ENCODE measurements at regions not wholly inside any gene's neighbourhood (a gene's known extent, or its start where the extent isn't known, plus 50 kb on each side); places are given as distances from the start of the nearest gene placed in this dataset.

DNA sequence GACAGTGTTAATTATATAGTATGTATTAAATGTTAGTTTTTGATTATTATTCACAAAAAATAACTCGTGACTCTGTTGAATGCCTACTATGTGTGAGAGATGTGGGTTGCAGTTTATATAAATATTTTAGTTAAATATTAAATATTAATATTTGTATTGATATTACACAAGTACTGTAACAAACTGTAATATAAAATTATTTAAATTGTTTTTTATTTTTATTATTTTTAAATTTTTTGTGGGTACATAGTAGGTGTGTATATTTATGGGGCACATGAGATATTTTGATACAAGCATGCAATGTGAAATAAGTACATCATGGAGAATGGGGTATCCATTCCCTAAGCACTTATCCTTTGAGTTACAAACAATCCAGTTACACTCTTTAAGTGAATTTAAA lies 196.1 kb upstream of the ZNF717 start:
- Histone ChIP-seq H3K36me3 (ENCODE audit: control insufficient read depth in 2 of 2, insufficient read depth in 1 of 2, low read length in 2 of 2) (no peaks in the 10 kb centered on the region), H3K9me3 (ENCODE audit: control insufficient read depth, insufficient read depth, low read depth, low read length) (no peaks in the 10 kb centered on the region), H3K4me3 (ENCODE audit: low read depth, low read length) (no peak overlapping the region), H3K4me1 (ENCODE audit: control insufficient read depth, insufficient read depth, low read length) (no peaks in the 10 kb centered on the region), H3K27ac (ENCODE audit: extremely low read depth, low read depth, low read length) (no peak overlapping the region)
- CTCF ChIA-PET: no interaction called here
- POLR2A ChIA-PET: no interaction called here
- TF ChIP-seq, protein P1, sequence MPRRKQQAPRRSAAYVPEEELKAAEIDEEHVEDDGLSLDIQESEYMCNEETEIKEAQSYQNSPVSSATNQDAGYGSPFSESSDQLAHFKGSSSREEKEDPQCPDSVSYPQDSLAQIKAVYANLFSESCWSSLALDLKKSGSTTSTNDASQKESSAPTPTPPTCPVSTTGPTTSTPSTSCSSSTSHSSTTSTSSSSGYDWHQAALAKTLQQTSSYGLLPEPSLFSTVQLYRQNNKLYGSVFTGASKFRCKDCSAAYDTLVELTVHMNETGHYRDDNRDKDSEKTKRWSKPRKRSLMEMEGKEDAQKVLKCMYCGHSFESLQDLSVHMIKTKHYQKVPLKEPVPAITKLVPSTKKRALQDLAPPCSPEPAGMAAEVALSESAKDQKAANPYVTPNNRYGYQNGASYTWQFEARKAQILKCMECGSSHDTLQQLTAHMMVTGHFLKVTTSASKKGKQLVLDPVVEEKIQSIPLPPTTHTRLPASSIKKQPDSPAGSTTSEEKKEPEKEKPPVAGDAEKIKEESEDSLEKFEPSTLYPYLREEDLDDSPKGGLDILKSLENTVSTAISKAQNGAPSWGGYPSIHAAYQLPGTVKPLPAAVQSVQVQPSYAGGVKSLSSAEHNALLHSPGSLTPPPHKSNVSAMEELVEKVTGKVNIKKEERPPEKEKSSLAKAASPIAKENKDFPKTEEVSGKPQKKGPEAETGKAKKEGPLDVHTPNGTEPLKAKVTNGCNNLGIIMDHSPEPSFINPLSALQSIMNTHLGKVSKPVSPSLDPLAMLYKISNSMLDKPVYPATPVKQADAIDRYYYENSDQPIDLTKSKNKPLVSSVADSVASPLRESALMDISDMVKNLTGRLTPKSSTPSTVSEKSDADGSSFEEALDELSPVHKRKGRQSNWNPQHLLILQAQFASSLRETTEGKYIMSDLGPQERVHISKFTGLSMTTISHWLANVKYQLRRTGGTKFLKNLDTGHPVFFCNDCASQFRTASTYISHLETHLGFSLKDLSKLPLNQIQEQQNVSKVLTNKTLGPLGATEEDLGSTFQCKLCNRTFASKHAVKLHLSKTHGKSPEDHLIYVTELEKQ (tag by site-specific recombination; IDR thresholded peaks at IDR 0.05; ENCODE audit: borderline replicate concordance): no peak
- TF ChIP-seq ZNF16 (tag by site-specific recombination; IDR thresholded peaks at IDR 0.05; ENCODE audit: low read depth): no peak
- TF ChIP-seq CTCF (tag by site-specific recombination; IDR thresholded peaks at IDR 0.05): no peak
- no peak for TF ChIP-seq SCRT1 (tag by site-specific recombination; IDR thresholded peaks at IDR 0.05; ENCODE audit: borderline replicate concordance)
- no peak for TF ChIP-seq ZNF433 (tag by site-specific recombination; IDR thresholded peaks at IDR 0.05; ENCODE audit: low read depth)
- TF ChIP-seq ZSCAN30 (tag by site-specific recombination; IDR thresholded peaks at IDR 0.05): no peak
- TF ChIP-seq KLF8 (tag by site-specific recombination; IDR thresholded peaks at IDR 0.05): no peak
- TF ChIP-seq GLIS2 (tag by site-specific recombination; IDR thresholded peaks at IDR 0.05): no peak
- TF ChIP-seq ZNF324 (tag by site-specific recombination; IDR thresholded peaks at IDR 0.05): no peak
- TF ChIP-seq BCL11B (tag by site-specific recombination; IDR thresholded peaks at IDR 0.05; ENCODE audit: low read depth): no peak
- TF ChIP-seq ZNF416 (tag by site-specific recombination; IDR thresholded peaks at IDR 0.05): no peak
- no peak for TF ChIP-seq ZNF830 (tag by site-specific recombination; IDR thresholded peaks at IDR 0.05; ENCODE audit: low read depth)
- no peak for TF ChIP-seq ZNF140 (tag by site-specific recombination; IDR thresholded peaks at IDR 0.05)

DNA sequence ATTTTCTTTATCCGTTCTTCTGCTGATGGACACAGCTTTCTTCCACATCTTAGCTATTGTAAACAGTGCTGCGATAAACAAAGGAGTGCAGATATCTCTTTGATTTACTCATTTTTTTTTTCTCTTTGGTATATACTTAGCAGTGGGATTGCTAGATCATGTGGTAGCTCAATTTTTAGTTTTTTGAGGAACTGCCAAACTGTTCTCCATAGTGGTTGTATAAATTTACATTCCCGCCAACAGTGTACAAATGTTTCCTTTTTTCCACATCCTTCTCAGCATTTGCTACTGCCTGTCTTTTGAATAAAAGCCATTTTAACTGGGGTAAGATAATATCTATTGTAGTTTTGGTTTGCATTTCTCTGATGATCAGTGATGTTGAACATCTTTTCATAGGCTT lies 196.8 kb upstream of the ZNF717 start:
- CTCF ChIA-PET: no interaction called here

More for the DNA sequence above, 196.8 kb upstream of the ZNF717 start:
- H3K4me3 ChIP-seq (ENCODE audit: low read depth, low read length): no peak overlapping the region
- TF ChIP-seq ZNF561 (tag by site-specific recombination; IDR thresholded peaks at IDR 0.05; ENCODE audit: borderline replicate concordance) (no peak), KLF9 (tag by site-specific recombination; IDR thresholded peaks at IDR 0.05; ENCODE audit: low read depth) (no peak), ZNF701 (tag by site-specific recombination; IDR thresholded peaks at IDR 0.05) (no peak), ZNF510 (tag by site-specific recombination; IDR thresholded peaks at IDR 0.05; ENCODE audit: insufficient replicate concordance) (no peak), ZNF223 (tag by site-specific recombination; IDR thresholded peaks at IDR 0.05) (no peak), ZNF211 (tag by site-specific recombination; IDR thresholded peaks at IDR 0.05; ENCODE audit: low read depth) (no peak), GLI2 (tag by site-specific recombination; IDR thresholded peaks at IDR 0.05; ENCODE audit: borderline replicate concordance, low read depth) (no peak), OVOL3 (tag by site-specific recombination; IDR thresholded peaks at IDR 0.05) (no peak), HOXA7 (CRISPR knock-in tag; IDR thresholded peaks at IDR 0.05; ENCODE audit: borderline replicate concordance) (no peak), ZNF645 (tag by site-specific recombination; IDR thresholded peaks at IDR 0.05) (no peak), ZNF521 (tag by site-specific recombination; IDR thresholded peaks at IDR 0.05) (no peak), ZNF514 (tag by site-specific recombination; IDR thresholded peaks at IDR 0.05) (no peak), SP3 (tag by site-specific recombination; IDR thresholded peaks at IDR 0.05) (no peak), ZNF146 (tag by site-specific recombination; IDR thresholded peaks at IDR 0.05) (no peak), INSM2 (tag by site-specific recombination; IDR thresholded peaks at IDR 0.05) (no peak)
- TF ChIP-seq, protein P2, sequence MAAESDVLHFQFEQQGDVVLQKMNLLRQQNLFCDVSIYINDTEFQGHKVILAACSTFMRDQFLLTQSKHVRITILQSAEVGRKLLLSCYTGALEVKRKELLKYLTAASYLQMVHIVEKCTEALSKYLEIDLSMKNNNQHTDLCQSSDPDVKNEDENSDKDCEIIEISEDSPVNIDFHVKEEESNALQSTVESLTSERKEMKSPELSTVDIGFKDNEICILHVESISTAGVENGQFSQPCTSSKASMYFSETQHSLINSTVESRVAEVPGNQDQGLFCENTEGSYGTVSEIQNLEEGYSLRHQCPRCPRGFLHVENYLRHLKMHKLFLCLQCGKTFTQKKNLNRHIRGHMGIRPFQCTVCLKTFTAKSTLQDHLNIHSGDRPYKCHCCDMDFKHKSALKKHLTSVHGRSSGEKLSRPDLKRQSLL (tag by site-specific recombination; IDR thresholded peaks at IDR 0.05): no peak
- no peaks in the 10 kb centered on the region for H3K4me1 ChIP-seq (ENCODE audit: control insufficient read depth, insufficient read depth, low read length)
- no peaks in the 10 kb centered on the region for H3K9me3 ChIP-seq (ENCODE audit: control insufficient read depth, insufficient read depth, low read depth, low read length)
- H3K36me3 ChIP-seq (ENCODE audit: control insufficient read depth in 2 of 2, insufficient read depth in 1 of 2, low read length in 2 of 2): no peaks in the 10 kb centered on the region
- POLR2A ChIA-PET: no interaction called here
- no peak overlapping the region for H3K27ac ChIP-seq (ENCODE audit: extremely low read depth, low read depth, low read length)
